Hepatocyte (in vitro differentiated cells): ENCODE measurements at regions not wholly inside any gene's neighbourhood (a gene's known extent, or its start where the extent isn't known, plus 50 kb on each side); places are given as distances from the start of the nearest gene placed in this dataset.

Experiments
- DNase-seq: peaks from one replicate; pipeline ENCODE4 v3.0.0-alpha.2; 2016; ENCODE audit warnings: low spot score
- H2AFZ ChIP-seq: fragments of 200-600 bp; sonication (generic); 2 replicates; pipeline ENCODE4 v1.6.0; 2016; ENCODE audit warnings: antibody characterized with exemption, mild to moderate bottlenecking
- H3K27ac ChIP-seq: fragments of 200-600 bp; sonication (generic); 2 replicates; pipeline ENCODE4 v1.5.1; 2016; ENCODE audit warnings: mild to moderate bottlenecking
- H3K27me3 ChIP-seq: fragments of 200-600 bp; sonication (generic); 2 replicates; pipeline ENCODE4 v1.6.1; 2016
- H3K36me3 ChIP-seq: fragments of 200-600 bp; sonication (generic); replicated peaks from 2 replicates; pipeline ENCODE4 v1.5.1; 2016; ENCODE audit warnings: low read depth; ENCODE audit not compliant: insufficient read depth
- H3K4me1 ChIP-seq: fragments of 200-600 bp; sonication (generic); 2 replicates; pipeline ENCODE4 v1.5.1; 2016; ENCODE audit warnings: mild to moderate bottlenecking, moderate library complexity; ENCODE audit not compliant: insufficient read depth
- H3K4me2 ChIP-seq: fragments of 200-600 bp; sonication (generic); 2 replicates; pipeline ENCODE4 v1.6.0; 2016
- H3K4me3 ChIP-seq: fragments of 200-600 bp; sonication (generic); 2 replicates; pipeline ENCODE4 v1.5.1; 2016; ENCODE audit warnings: mild to moderate bottlenecking
- H3K79me2 ChIP-seq: fragments of 200-600 bp; sonication (generic); 2 replicates; pipeline ENCODE4 v1.6.0; 2017; ENCODE audit warnings: mild to moderate bottlenecking
- H3K9me2 ChIP-seq: fragments of 200-600 bp; sonication (generic); replicated peaks from 2 replicates; pipeline ENCODE4 v1.6.0; 2017; ENCODE audit warnings: mild to moderate bottlenecking; ENCODE audit not compliant: insufficient read depth
- H3K9me3 ChIP-seq: fragments of 200-600 bp; sonication (generic); 2 replicates; pipeline ENCODE4 v1.5.1; 2016; ENCODE audit warnings: low read depth, mild to moderate bottlenecking
- H4K20me1 ChIP-seq: fragments of 200-600 bp; sonication (generic); 2 replicates; pipeline ENCODE4 v1.6.0; 2016; ENCODE audit warnings: mild to moderate bottlenecking; ENCODE audit not compliant: insufficient read depth, poor library complexity, severe bottlenecking
- CTCF ChIP-seq: fragments of 200-600 bp; sonication (generic); IDR thresholded peaks from 2 replicates; pipeline ENCODE4 v1.5.1; 2016; ENCODE audit warnings: antibody characterized with exemption, mild to moderate bottlenecking; ENCODE audit not compliant: poor library complexity
- EZH2 ChIP-seq: fragments of 200-600 bp; sonication (generic); IDR thresholded peaks from 2 replicates; pipeline ENCODE4 v1.6.1; 2016; ENCODE audit warnings: antibody characterized with exemption, mild to moderate bottlenecking, borderline replicate concordance
- EZH2phosphoT487 ChIP-seq: fragments of 200-600 bp; sonication (generic); IDR thresholded peaks from one replicate; pipeline ENCODE4 v1.6.1; 2018; ENCODE audit warnings: antibody characterized with exemption, mild to moderate bottlenecking, low read depth, moderate library complexity; ENCODE audit not compliant: unreplicated experiment, severe bottlenecking
- WGBS: methylation state at CpG from one replicate; pipeline ENCODE4 v1.1.6; 2016; ENCODE audit warnings: low lambda C conversion rate; ENCODE audit errors: missing lambda C conversion rate; 5-methylcytosine and 5-hydroxymethylcytosine counted together

GRCh38 chr3:113113361-113113760 is 98.0 kb upstream of the BOC start:
- Histone ChIP-seq H3K4me2 (no peak overlapping the region), H3K36me3 (no peaks in the 10 kb centered on the region), H3K9me2 (no peaks in the 10 kb centered on the region), H4K20me1 (no peaks in the 10 kb centered on the region), H3K9me3 (no peaks in the 10 kb centered on the region), H2AFZ (no peak overlapping the region), H3K4me1 (no peaks in the 10 kb centered on the region), H3K27ac (no peak overlapping the region), H3K27me3 (no peaks in the 10 kb centered on the region), H3K4me3 (no peak overlapping the region), H3K79me2 (no peaks in the 10 kb centered on the region)
- no peak for TF ChIP-seq EZH2
- no peak for TF ChIP-seq CTCF
- no peak for TF ChIP-seq EZH2phosphoT487
- DNase-seq: no peak

GRCh38 chr3:113117511-113118234 is 93.7 kb upstream of the BOC start:
- WGBS: 48% methylated on average over 1 of the region's 1 CpG
- H3K27ac ChIP-seq: peak overlapping the region; percentile 83
- no peak overlapping the region for H3K4me2 ChIP-seq
- H3K4me3 ChIP-seq: no peak overlapping the region
- no peaks in the 10 kb centered on the region for H3K4me1 ChIP-seq
- H3K79me2 ChIP-seq: no peaks in the 10 kb centered on the region
- no peaks in the 10 kb centered on the region for H3K9me2 ChIP-seq
- peak; percentile 21 for DNase-seq
- H3K27me3 ChIP-seq: no peaks in the 10 kb centered on the region
- H3K9me3 ChIP-seq: no peaks in the 10 kb centered on the region
- no peaks in the 10 kb centered on the region for H4K20me1 ChIP-seq
- H3K36me3 ChIP-seq: no peaks in the 10 kb centered on the region
- no peak overlapping the region for H2AFZ ChIP-seq
- no peak for TF ChIP-seq CTCF
- TF ChIP-seq EZH2phosphoT487: no peak
- TF ChIP-seq EZH2: no peak

- WGBS: 100% methylated on average over 1 of the region's 1 CpG
- Histone ChIP-seq H3K79me2 (no peaks in the 10 kb centered on the region), H3K9me2 (no peaks in the 10 kb centered on the region), H2AFZ (no peak overlapping the region), H3K9me3 (no peaks in the 10 kb centered on the region), H3K4me1 (no peaks in the 10 kb centered on the region), H3K27ac (peak overlapping the region; percentile 83), H3K4me2 (no peak overlapping the region), H3K27me3 (no peaks in the 10 kb centered on the region), H4K20me1 (no peaks in the 10 kb centered on the region), H3K4me3 (no peak overlapping the region), H3K36me3 (no peaks in the 10 kb centered on the region)
- DNase-seq: no peak
- no peak for TF ChIP-seq EZH2
- no peak for TF ChIP-seq CTCF
- no peak for TF ChIP-seq EZH2phosphoT487
Measured at GRCh38 chr3:113118336-113118735, 93.0 kb upstream of the BOC start.

- H3K9me2 ChIP-seq: no peaks in the 10 kb centered on the region
- no peaks in the 10 kb centered on the region for H3K79me2 ChIP-seq
- no peaks in the 10 kb centered on the region for H4K20me1 ChIP-seq
- H3K4me1 ChIP-seq: no peaks in the 10 kb centered on the region
- WGBS: 96% methylated on average over 13 of the region's 13 CpGs
- no peak for DNase-seq
- H3K27me3 ChIP-seq: no peaks in the 10 kb centered on the region
- H3K9me3 ChIP-seq: no peaks in the 10 kb centered on the region
- H3K27ac ChIP-seq: no peak overlapping the region
- H2AFZ ChIP-seq: no peak overlapping the region
- no peak for TF ChIP-seq CTCF
- TF ChIP-seq EZH2phosphoT487: no peak
- TF ChIP-seq EZH2: no peak
- no peaks in the 10 kb centered on the region for H3K36me3 ChIP-seq
- no peak overlapping the region for H3K4me2 ChIP-seq
- no peak overlapping the region for H3K4me3 ChIP-seq
Measured at GRCh38 chr3:113124256-113124830, 87.0 kb upstream of the BOC start.
